VCaP (cell line): ENCODE measurements at regions not wholly inside any gene's neighbourhood (a gene's known extent, or its start where the extent isn't known, plus 50 kb on each side); places are given as distances from the start of the nearest gene placed in this dataset.

Experiments used
- H3K27ac ChIP-seq: fragments of 450-650 bp; 2 replicates; pipeline ENCODE4 v1.5.1; 2017
- TF ChIP-seq, protein P1 (sequence below): fragments of 450-650 bp; conservative IDR thresholded peaks from 2 replicates; pipeline ENCODE4 v1.5.1; 2017; ENCODE audit warnings: mild to moderate bottlenecking, moderate library complexity

DNA sequence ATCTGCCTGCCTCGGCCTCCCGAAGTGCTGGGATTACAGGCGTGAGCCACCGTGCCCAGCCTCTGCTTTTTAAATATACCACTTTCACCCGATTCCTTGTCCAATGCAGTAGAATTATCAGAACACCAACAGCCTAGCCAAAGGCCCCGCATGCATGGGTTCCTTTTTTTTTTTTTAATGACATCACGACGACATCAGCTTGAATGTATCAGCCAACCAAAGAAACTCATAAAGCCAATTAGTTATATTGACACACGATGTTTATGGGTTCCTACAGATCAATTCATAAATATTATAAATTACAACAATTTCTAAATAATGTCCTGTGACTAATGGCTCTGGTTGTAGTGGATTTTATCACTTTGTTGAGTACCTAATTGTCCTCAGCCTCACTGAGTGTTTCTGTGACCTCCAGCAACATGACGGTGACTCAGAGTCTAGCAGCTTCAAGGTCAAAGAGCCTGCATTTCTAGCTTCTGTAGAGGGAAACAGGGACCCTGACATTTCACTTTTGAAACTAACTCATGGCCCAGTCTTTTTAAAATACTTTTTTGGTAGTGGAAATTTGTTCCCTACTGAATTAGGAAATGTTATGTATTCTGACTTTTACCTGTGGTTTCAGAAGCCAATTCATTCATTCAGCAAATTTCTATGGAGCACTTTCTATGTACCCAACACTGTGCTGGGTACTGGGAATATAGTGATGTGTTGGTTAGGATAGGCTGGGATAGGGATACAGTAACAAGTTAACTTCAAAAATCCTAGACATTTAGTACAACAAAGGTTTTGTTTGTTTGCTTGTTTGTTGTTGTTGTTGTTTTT is 144.1 kb downstream of the SUDS3 start:
- TF ChIP-seq, protein P1, sequence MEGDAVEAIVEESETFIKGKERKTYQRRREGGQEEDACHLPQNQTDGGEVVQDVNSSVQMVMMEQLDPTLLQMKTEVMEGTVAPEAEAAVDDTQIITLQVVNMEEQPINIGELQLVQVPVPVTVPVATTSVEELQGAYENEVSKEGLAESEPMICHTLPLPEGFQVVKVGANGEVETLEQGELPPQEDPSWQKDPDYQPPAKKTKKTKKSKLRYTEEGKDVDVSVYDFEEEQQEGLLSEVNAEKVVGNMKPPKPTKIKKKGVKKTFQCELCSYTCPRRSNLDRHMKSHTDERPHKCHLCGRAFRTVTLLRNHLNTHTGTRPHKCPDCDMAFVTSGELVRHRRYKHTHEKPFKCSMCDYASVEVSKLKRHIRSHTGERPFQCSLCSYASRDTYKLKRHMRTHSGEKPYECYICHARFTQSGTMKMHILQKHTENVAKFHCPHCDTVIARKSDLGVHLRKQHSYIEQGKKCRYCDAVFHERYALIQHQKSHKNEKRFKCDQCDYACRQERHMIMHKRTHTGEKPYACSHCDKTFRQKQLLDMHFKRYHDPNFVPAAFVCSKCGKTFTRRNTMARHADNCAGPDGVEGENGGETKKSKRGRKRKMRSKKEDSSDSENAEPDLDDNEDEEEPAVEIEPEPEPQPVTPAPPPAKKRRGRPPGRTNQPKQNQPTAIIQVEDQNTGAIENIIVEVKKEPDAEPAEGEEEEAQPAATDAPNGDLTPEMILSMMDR, result no peak
- no peak overlapping the region for H3K27ac ChIP-seq

- H3K27ac ChIP-seq, result no peak overlapping the region
- TF ChIP-seq, protein P1, result no peak
Measured at GRCh38 chr12:118521036-118521370, 144.6 kb downstream of the SUDS3 start.

GRCh38 chr12:118524446-118524845 is 148.1 kb downstream of the SUDS3 start:
- H3K27ac ChIP-seq, result no peak overlapping the region
- TF ChIP-seq, protein P1, result no peak

DNA sequence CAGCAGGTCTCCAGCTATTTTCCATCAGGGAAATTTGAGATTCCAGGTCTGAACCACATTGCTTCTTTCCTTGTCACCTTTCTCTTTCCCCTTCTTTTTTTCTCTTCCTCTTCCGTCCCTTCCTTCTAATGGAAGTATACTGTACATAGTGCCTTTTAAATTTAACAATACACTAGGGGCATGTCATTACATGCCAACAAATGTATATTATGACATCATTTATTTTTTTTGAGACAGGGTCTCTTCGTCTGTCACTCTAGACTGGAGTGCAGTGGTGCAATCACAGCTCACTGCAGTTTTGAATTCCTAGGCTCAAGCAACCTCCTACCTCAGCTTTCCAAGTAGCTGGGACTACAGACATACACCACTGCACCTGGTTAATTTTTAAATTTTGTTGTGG is 148.9 kb downstream of the SUDS3 start:
- TF ChIP-seq, protein P1, result no peak
- H3K27ac ChIP-seq, result no peak overlapping the region

DNA sequence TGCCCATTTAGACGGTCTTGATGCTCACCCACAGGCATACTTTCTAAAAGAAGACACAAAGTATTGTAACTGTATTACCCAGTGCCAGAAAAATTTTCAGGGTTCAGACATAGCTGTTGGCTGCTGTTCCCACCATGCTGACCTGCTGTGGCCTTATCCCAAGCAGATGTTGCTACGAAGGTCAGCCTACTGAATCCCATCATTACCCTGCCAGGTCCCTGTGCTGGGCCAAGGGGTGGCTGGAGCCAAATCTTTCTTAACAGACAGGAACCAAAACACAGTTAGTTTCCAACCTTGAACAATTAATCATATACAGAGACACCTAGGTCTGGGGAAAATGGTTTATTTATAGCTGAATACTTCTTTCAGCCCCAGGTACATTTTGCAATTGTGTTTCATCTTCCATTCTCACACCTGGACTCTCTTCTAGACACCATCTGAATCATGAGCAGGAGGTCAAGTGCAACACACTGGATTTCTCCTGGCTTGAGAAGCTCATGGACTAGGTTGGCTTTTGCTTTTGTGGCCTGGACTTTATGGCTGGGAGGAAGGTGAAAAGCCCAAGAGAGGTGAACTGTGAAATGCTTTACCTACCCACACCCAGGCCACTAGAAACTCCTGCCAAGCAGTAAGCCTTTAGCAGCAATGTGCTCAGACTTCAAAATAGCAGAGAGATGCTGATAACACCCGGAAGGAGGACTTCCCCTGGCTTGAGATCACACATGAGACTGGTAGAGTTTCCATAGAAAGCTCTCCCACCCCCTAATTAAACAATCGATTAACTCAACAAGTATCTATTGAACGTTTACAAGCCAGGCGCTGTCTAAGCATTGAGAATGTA is 150.1 kb downstream of the SUDS3 start:
- TF ChIP-seq, protein P1, result no peak

DNA sequence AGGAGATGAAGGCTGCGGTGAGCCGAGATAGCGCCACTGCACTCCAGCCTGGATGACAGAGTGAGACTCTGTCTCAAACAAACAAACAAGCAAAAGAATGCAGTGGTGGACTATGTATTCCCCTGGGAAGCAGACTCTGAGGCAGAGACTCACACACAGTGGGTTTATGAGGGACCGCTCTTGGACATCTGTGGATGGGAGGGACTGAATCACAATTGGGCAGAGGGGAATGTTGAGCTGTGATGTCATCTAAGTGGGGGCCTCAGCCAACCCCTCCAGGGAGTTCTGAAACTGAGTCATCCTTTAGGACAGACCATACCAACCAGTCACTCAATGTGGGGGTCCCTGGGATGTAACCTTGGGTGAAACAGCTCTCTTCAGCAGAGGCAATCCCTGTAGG is 151.0 kb downstream of the SUDS3 start:
- no peak overlapping the region for H3K27ac ChIP-seq
- TF ChIP-seq, protein P1, result no peak

More for the DNA sequence above, 150.1 kb downstream of the SUDS3 start:
- H3K27ac ChIP-seq, result no peak overlapping the region

DNA sequence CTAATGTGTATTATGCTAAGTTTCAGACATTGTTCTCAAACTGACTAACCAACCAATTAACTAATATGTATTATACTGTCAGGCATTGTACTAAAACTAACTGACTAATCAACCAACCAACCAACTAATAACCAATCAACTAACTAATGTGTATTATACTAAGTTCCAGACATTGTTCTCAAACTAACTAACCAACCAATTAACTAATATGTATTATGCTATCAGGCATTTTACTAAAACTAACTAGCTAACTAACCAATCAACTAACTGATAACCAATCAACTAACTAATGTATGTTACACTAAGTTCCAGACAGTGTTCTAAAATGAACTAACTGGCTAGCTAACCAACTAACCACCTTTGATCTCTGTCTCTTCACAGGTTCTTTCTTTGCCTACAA is 152.3 kb downstream of the SUDS3 start:
- TF ChIP-seq, protein P1, result no peak
- H3K27ac ChIP-seq, result no peak overlapping the region
